Activated CD8-positive, alpha-beta memory T cell treated with anti-CD3 and anti-CD28 coated beads for 1 hour (primary cell): ENCODE measurements at regions not wholly inside any gene's neighbourhood (a gene's known extent, or its start where the extent isn't known, plus 50 kb on each side); places are given as distances from the start of the nearest gene placed in this dataset.

Experiments used
- DNase-seq, 2 donors: peaks; one replicate each; pipeline ENCODE4 v3.0.0-alpha.2; 2020; ENCODE audit warnings: low read depth in 1 of 2; ENCODE audit errors: extremely low read depth in 1 of 2

DNA sequence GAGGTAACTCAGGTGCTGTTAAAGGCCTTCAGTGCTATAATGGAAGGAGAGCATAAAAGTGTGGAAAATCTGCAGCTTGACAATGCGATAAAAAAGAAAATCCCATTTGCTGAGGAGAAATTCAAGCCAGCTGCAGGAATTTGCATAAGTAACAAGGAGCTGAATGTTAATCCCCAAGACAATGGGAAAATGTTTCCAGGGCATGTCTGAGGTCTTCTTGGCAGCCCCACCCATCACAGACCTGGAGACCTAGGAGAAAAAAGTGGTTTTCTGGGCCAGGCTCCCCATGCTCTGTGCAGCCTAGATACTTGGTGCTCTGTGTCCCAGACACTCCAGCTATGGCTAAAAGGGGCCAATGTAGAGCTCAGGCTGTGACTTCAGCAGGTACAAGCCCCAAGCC is 1159.6 kb downstream of the CDH18 start:
- DNase-seq = no peak

- no peak for DNase-seq
Measured at GRCh38 chr5:18829539-18829938, 1158.5 kb downstream of the CDH18 start.

- DNase-seq = no peak
Measured at GRCh38 chr5:18850216-18850615, 1137.8 kb downstream of the CDH18 start.

DNA sequence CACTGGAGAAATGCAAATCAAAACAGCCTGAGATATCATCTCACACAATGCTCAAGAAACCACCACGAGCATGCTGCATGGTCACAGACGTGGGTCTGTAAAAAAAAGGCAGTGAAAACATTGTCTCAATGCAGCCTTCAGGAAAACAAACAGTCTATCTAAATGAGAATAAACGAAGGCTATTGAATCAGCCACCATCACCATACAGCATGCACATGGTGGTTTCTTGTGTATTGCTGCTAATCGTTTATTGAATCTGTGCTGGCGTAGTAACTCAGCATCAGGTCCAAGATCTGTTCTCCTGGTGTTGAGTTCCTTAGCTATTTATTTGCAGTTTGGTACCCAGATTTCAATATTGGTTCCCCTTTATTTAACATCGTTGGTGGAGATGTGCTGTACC is 1115.0 kb downstream of the CDH18 start:
- DNase-seq = no peak

DNA sequence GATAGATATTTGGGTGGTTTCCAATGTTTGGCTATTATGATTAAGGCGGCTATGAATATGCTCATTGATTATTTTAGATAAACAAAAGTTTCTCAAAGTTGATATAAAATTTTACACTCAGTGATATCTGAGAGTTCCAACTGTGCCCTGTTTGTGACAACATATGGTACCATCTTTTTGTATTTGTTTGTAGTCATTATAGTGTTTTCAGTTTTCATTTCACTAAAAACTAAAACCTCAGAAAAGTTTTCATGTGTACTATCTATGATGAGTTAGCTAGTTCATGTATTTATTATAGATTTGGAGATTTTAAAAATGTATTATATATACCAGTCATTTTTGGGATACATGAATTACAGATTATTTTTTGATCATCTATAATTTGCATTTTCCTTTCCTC is 1111.4 kb downstream of the CDH18 start:
- no peak for DNase-seq

DNA sequence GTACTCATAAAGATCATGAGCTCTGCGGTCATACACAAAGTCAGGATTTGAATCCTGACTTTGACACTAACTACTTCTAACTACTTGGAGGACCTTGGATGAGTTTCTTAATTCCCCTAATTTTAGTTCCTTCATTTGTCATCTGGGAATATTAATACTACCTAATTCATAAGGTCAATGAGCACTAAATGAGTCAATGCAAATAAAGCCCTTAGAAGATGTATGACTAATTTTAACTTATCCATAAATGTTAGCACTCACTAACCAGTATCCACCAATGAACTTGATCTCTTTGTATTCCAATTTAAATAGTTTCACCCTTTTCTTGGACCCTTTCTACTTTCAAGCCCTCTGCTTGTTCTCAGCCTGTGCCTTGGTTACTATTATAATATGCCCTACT is 1106.4 kb downstream of the CDH18 start:
- DNase-seq = no peak

- no peak for DNase-seq
Measured at GRCh38 chr5:18882154-18882553, 1105.8 kb downstream of the CDH18 start.

- DNase-seq = no peak
Measured at GRCh38 chr5:18888821-18889220, 1099.2 kb downstream of the CDH18 start.

DNA sequence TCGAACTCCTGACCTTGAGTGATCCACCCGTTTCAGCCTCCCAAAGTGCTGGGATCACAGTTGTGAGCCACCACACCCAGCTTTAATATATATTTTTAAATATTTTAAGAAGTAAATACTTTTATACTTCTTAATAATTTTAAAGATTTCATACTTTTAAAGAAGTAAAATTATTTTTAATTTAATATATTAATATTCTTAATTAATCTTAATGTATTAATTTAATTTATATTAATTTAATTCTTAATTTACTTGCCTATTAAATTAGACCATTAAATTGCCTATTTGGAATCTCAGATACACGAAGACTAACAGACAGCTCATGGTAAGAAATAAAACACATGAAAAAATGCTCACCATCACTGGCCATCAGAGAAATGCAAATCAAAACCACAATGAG is 1087.4 kb downstream of the CDH18 start:
- no peak for DNase-seq

DNA sequence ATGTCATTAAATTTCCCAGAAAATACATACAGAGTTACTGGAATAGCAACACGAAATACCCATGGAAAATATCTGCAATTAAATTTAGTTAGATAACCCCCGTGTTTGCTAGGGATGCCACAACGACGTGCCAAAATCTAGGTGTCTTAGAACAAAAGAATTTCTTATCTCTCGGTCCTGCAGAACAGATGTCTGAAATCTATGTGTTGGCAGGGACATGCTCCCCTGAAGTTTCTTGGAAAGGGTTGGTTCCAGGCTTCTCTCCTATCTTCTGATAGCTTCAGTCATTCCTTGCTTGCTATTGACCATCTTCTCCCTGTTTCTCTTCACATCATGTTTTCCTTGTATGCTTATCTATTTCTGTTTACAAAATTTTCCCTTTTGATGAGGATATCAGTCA is 1067.0 kb downstream of the CDH18 start:
- no peak for DNase-seq

- no peak for DNase-seq
Measured at GRCh38 chr5:18932081-18932480, 1055.9 kb downstream of the CDH18 start.

- DNase-seq = no peak
Measured at GRCh38 chr5:18944771-18945170, 1043.2 kb downstream of the CDH18 start.

GRCh38 chr5:18954239-18954638 is 1033.8 kb downstream of the CDH18 start:
- no peak for DNase-seq

DNA sequence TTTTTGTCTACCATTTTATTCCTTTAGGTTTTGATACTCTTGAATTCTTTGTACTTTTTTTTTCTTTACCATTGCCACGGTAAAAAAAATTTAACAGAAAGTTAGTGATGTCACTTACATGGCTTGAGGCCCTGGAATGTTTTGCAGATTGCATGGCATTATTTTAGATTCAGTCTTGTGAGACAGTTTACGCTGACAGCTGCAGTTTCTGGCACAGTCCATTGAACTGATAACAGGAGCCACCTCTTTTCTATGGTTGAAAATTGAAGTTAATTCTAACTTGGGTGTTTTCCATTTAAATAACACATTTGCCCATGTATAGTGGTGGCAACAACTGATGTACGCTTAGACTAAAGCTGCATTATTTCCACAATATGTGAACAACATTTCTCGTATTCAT is 1028.5 kb downstream of the CDH18 start:
- DNase-seq = no peak

GRCh38 chr5:18961234-18961633 is 1026.8 kb downstream of the CDH18 start:
- no peak for DNase-seq

- no peak for DNase-seq
Measured at GRCh38 chr5:18965893-18966292, 1022.1 kb downstream of the CDH18 start.

- no peak for DNase-seq
Measured at GRCh38 chr5:18967637-18968036, 1020.4 kb downstream of the CDH18 start.

- DNase-seq = no peak
Measured at GRCh38 chr5:18968966-18969365, 1019.0 kb downstream of the CDH18 start.

GRCh38 chr5:18970000-18970399 is 1018.0 kb downstream of the CDH18 start:
- DNase-seq = no peak

DNA sequence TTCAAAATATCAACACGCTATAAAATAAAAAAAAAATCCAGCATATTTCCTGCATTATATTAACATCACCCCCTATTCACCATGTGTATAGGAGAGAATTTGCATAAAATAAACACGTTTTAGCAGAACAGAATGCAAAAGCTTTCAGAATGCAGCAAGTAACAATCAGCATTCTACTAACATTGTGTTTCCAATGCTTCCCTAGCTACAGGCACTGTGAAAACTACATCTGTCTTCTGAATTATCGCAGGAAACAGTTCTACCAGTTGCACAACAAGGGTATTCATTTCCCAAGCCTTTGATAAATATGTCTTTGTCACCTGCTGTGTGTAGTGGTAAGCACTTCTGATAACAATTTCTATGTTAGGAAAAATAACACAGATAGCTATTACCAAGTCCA is 1015.8 kb downstream of the CDH18 start:
- no peak for DNase-seq

DNA sequence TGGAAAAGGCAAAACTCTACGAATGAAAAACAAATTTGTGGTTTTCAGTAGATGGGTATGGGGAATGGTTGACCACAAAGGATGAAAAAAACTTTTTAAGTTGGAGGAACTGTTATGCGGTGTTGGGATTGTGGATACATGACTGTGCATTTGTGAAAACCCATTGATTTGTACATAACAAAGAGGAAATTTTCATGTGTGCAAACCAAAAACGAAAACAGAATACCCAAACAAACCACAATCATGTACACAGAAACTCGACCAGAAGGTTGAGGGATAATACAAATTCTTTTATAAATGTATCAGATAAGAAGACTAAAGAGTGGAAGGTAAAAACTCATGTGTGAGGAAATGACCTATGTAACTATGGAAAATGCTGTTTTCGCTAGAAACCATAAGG is 1012.4 kb downstream of the CDH18 start:
- no peak for DNase-seq

- DNase-seq = no peak
Measured at GRCh38 chr5:18977880-18978279, 1010.1 kb downstream of the CDH18 start.

DNA sequence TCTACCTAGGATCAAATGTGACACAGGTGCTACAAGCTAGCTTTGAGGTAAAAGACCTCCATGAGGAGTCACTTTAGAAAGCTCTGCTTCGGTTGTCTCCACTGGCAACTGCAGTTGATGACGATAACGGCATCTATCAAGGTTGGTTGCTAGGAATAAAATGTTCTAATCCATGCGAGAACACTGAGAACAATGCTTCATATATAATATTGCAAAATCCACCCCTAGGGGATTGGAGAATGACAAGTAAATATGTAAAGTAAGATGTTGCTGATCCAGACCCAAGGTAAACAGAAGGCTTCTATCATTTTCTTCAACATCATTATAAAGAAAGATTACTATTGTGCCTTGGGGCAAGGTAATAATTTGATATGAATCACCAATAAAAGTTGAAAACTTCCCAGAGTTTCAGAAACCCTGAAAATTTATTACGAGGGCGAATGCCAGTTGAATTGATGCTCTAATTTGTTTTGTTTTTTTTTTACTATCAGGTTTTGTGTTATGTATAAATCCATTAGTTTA is 1003.4 kb downstream of the CDH18 start:
- DNase-seq = no peak
